ENCODE measurements at regions not wholly inside any gene's neighbourhood (a gene's known extent, or its start where the extent isn't known, plus 50 kb on each side); places are given as distances from the start of the nearest gene placed in this dataset.
A peak's percentile ranks its signal among the peaks of the same experiment; 100 is the strongest.

GRCh38 chr16:86019446-86020047, 120.6 kb downstream of the IRF8 start:
- ATAC-seq (ENCODE audit: low read depth), result no peak
- DNase-seq (ENCODE audit: low spot score), result peak; percentile 34
- H3K27me3 ChIP-seq (ENCODE audit: insufficient read depth, poor library complexity, severe bottlenecking), result peaks cover 42% of the 10 kb centered on the region
- no peaks in the 10 kb centered on the region for H3K4me1 ChIP-seq (ENCODE audit: insufficient read depth, poor library complexity, severe bottlenecking)
- TF ChIP-seq CTCF (IDR thresholded peaks at IDR 0.05; ENCODE audit: poor library complexity, severe bottlenecking), result peak; percentile 17
- H3K27ac ChIP-seq (ENCODE audit: poor library complexity, severe bottlenecking), result no peak overlapping the region
- H3K4me3 ChIP-seq (ENCODE audit: severe bottlenecking), result no peak overlapping the region
- no peaks in the 10 kb centered on the region for H3K36me3 ChIP-seq (ENCODE audit: low read depth)
- peaks cover 8% of the 10 kb centered on the region for H3K9me3 ChIP-seq (ENCODE audit: severe bottlenecking)

- Histone ChIP-seq H3K9me3 (ENCODE audit: severe bottlenecking) (peaks cover 8% of the 10 kb centered on the region), H3K27me3 (ENCODE audit: insufficient read depth, poor library complexity, severe bottlenecking) (peaks cover 42% of the 10 kb centered on the region), H3K4me1 (ENCODE audit: insufficient read depth, poor library complexity, severe bottlenecking) (no peaks in the 10 kb centered on the region), H3K4me3 (ENCODE audit: severe bottlenecking) (no peak overlapping the region), H3K36me3 (ENCODE audit: low read depth) (no peaks in the 10 kb centered on the region), H3K27ac (ENCODE audit: poor library complexity, severe bottlenecking) (no peak overlapping the region)
- TF ChIP-seq CTCF (IDR thresholded peaks at IDR 0.05; ENCODE audit: poor library complexity, severe bottlenecking), result no peak
- ATAC-seq (ENCODE audit: low read depth), result no peak
- DNase-seq (ENCODE audit: low spot score), result peak; percentile 51
Measured at GRCh38 chr16:86020971-86021370, 122.0 kb downstream of the IRF8 start.

GRCh38 chr16:86022381-86022960, 123.5 kb downstream of the IRF8 start:
- Histone ChIP-seq H3K4me3 (ENCODE audit: severe bottlenecking) (no peak overlapping the region), H3K4me1 (ENCODE audit: insufficient read depth, poor library complexity, severe bottlenecking) (no peaks in the 10 kb centered on the region), H3K27ac (ENCODE audit: poor library complexity, severe bottlenecking) (no peak overlapping the region), H3K27me3 (ENCODE audit: insufficient read depth, poor library complexity, severe bottlenecking) (peaks cover 44% of the 10 kb centered on the region), H3K36me3 (ENCODE audit: low read depth) (no peaks in the 10 kb centered on the region), H3K9me3 (ENCODE audit: severe bottlenecking) (peaks cover 8% of the 10 kb centered on the region)
- DNase-seq (ENCODE audit: low spot score), result peak; percentile 19
- no peak for TF ChIP-seq CTCF (IDR thresholded peaks at IDR 0.05; ENCODE audit: poor library complexity, severe bottlenecking)
- no peak for ATAC-seq (ENCODE audit: low read depth)

GRCh38 chr16:86024210-86024609, 125.2 kb downstream of the IRF8 start:
- Histone ChIP-seq H3K4me1 (ENCODE audit: insufficient read depth, poor library complexity, severe bottlenecking) (no peaks in the 10 kb centered on the region), H3K36me3 (ENCODE audit: low read depth) (no peaks in the 10 kb centered on the region)

More at GRCh38 chr16:86024210-86024609, 125.2 kb downstream of the IRF8 start:
- ATAC-seq (ENCODE audit: low read depth) (no peak), DNase-seq (ENCODE audit: low spot score) (no peak)
- Histone ChIP-seq H3K4me3 (ENCODE audit: severe bottlenecking) (no peak overlapping the region), H3K9me3 (ENCODE audit: severe bottlenecking) (peaks cover 7% of the 10 kb centered on the region), H3K27me3 (ENCODE audit: insufficient read depth, poor library complexity, severe bottlenecking) (peaks cover 43% of the 10 kb centered on the region), H3K27ac (ENCODE audit: poor library complexity, severe bottlenecking) (no peak overlapping the region)
- TF ChIP-seq CTCF (IDR thresholded peaks at IDR 0.05; ENCODE audit: poor library complexity, severe bottlenecking), result no peak
